ENCODE measurements at regions not wholly inside any gene's neighbourhood (a gene's known extent, or its start where the extent isn't known, plus 50 kb on each side); places are given as distances from the start of the nearest gene placed in this dataset.

DNA sequence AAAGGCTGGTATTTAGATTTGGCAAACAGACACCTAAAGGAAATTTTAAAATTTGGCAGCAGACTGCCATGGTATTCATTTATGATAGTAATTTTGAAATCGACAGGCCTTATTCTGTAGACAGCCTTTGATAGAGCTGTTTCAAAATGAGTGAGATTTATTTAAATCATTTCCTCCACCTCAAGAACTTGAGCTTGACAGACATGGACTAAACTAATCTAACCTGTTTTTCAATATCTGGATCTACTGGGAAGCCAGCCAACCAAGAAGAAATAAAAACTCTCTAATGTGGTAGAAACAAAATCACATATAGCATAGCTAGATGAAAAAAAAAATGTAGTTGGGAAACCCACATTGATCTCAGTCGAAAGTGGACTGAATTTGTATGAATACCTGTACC is 56.9 kb upstream of the RASA1 start:
- TF ChIP-seq EZH2 (IDR thresholded peaks at IDR 0.05; ENCODE audit: low read length, missing control alignments) (no peak), CTCF (conservative IDR thresholded peaks at IDR 0.05 in 1 of 2, IDR thresholded peaks at IDR 0.05 in 1 of 2; ENCODE audit: low read depth in 1 of 2, low read length in 2 of 2) (no peak)
